ENCODE measurements at regions not wholly inside any gene's neighbourhood (a gene's known extent, or its start where the extent isn't known, plus 50 kb on each side); places are given as distances from the start of the nearest gene placed in this dataset.
A peak's percentile ranks its signal among the peaks of the same experiment; 100 is the strongest.

GRCh38 chrX:4225086-4225485 lies 511.6 kb upstream of the PRKX start:
- no peak for DNase-seq

DNA sequence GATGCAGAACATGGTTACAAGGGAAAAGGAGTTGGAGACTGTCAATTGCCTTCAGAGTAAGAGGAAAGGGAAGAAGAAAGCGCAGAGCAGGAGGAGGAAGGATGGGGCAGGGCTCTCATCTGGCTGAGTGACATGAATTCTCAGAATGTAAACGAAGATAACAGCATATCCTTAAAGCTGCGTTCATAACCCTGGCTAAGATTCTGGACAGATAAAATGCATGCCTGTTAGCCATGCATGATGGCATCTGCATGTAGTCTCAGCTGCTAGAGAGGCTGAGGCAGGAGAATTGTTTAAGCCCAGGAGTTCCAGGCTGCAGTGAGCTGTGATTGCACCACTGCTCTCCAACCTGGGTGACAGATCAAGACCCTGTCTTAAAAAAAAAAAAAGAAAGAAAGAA lies 493.5 kb upstream of the PRKX start:
- no peak for DNase-seq

GRCh38 chrX:4197971-4198370 lies 484.5 kb upstream of the PRKX start:
- no peak for DNase-seq

GRCh38 chrX:4193500-4194155 lies 480.2 kb upstream of the PRKX start:
- no peak for DNase-seq

- no peak for DNase-seq
These were observed 472.9 kb upstream of the PRKX start for GRCh38 chrX:4186331-4186730.

DNA sequence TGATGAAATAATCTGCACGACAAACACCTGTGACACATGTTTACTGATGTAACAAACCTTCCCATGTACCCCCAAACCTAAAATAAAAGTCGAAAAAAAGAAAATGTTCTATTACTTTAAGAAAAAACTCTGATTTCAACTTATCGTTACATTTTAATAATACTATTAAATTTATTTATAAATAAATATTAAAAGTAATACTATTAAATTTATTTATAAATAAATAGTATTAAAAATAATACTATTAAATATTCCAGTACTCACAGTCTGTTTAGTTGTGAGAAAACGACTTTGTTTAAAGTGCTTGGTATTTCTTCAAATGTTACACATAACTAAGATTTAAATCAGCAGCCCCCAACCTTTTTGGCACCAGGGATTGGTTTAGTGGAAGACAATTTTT lies 471.6 kb upstream of the PRKX start:
- DNase-seq: no peak

DNA sequence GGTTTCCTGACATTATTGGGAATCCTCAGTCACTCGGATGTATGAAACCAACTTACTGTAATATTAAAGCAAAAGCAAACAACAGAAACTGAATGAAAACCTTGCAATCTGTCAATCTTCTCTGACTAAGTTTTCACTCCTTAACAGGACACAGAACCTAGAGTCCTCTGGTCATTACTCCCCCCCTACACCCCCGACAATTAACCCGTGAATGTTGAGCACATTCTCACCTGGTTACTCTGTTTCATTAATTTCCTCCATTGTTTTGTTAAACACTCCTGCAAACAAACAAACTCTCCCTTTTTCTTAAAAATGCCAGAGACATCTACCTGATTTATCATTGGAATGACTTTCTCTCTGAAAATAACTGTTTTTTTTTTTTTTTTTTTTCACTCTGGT lies 469.0 kb upstream of the PRKX start:
- DNase-seq: no peak

DNA sequence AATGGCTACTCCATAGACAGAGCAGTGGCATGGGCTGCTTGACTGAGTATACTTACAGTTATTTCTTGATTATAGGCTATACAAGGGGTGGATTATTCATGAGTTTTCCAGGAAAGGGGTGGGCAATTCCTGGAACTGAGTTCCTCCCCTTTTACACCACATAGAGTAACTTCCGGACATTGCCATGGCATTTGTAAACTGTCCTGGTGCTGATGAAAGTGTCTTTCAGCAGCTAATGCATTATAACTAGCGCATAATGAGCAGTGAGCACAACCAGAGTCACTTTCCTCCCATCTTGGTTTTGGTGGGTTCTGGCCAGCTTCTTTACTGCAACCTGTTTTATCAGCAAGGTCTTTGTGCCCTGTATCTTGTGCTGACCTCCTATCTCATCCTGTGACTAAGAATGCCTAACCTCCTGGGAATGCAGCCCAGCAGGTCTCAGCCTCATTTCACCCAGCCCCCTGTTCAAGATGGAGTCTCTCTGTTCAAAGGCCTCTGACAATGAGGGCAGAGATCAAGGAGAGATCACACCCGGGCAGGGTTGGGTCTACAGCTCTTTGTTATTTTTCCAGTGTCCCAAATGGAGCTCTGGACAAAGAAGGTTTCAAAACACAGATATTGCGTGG lies 468.4 kb upstream of the PRKX start:
- peak; percentile 94 for DNase-seq

DNA sequence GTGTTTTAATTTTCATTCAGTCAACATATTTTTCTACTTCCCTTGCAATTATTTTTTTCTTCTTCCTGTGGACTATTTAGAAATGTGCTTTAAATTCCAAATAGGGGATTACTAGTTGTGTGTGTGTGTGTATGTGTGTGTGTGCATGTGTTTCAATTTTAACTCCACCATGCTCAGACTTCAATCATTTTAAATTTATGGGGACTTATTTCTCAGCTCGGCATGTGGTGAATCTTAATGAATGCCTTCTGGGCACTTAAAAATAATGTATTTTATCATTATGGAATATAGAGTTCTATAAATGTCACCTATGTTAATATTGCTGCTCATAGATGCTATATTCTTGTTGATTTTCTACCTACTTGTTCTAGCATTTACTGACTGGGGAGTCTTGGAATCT lies 465.6 kb upstream of the PRKX start:
- DNase-seq: no peak

DNA sequence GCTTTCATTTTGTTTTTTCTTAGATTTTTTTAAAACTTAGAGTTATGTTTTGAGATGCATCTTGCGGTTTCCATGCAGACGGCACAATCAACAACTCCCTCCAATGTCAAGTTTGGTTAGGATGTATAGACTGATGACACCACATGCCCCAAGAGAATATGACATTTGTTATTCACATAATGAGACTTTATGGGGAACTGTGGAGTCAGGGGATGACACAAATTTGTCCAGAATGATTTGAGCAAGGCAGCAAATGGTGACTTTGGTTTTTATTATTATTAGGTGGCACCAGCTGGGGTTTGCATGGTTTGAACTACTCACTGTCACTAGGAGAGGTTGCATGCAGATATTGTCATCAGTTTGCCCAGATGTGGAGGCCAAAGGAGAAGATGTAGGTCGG lies 461.8 kb upstream of the PRKX start:
- no peak for DNase-seq

DNA sequence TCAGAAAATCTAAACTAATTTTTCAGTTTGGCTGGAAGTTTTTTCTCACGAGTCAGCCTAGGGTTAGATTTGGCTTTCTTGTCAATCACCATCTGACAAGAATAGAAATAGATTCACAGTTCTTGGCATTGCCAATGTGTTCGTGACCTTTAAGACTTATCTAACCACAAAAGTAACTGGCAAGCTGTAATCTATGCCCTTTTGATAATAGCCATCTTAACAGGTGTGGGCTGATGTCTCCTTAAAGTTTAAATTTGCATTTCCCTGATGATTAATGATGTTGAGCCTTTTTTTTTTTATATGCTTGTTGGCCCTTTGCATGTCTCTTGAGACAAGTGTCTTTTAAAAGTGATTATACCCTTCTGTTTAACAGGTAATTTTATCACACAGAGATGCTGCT lies 460.3 kb upstream of the PRKX start:
- no peak for DNase-seq

GRCh38 chrX:4151798-4152197 lies 438.3 kb upstream of the PRKX start:
- no peak for DNase-seq

DNA sequence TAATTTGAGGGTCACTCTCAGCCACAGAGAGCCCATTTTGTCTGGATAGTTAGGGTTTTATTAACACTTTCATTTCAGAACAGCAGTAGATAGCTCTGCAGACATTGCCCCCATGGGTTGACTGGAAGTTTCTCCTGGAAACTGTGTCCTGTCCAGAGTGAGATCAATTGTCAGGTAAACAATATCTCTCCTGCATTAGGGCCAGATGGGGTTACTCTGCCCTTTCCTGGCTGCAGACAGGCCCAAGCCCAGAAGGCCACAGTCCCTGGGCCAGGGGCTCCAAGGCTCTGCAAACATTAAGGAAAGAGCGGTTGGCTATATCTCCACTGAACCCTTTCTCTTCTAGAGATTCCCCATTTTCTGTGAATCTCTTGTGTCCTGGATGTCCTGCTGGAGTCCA lies 436.8 kb upstream of the PRKX start:
- DNase-seq: no peak

- DNase-seq: no peak
These were observed 416.2 kb upstream of the PRKX start for GRCh38 chrX:4129626-4130025.

- DNase-seq: no peak
These were observed 405.4 kb upstream of the PRKX start for GRCh38 chrX:4118666-4119530.

DNA sequence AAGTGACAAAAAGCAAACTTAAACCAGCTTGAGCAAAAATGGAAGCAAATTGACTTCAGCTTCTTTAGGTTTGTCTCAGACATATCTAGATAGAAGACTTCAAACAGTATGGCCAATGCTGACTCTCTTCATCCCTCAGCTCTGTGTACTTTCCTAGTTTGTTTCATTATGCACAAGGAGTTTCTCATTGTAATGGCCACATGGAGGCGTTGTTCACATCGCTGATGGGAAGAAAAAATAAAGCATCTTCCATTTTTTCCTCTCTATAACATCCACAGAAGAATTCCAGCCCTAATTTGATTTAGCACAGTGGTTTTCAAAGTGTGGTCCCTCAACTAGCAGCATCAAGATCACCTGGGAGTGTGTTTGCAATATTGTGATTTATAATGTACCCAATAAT lies 397.5 kb upstream of the PRKX start:
- DNase-seq: no peak

- no peak for DNase-seq
These were observed 381.5 kb upstream of the PRKX start for GRCh38 chrX:4094926-4095325.

DNA sequence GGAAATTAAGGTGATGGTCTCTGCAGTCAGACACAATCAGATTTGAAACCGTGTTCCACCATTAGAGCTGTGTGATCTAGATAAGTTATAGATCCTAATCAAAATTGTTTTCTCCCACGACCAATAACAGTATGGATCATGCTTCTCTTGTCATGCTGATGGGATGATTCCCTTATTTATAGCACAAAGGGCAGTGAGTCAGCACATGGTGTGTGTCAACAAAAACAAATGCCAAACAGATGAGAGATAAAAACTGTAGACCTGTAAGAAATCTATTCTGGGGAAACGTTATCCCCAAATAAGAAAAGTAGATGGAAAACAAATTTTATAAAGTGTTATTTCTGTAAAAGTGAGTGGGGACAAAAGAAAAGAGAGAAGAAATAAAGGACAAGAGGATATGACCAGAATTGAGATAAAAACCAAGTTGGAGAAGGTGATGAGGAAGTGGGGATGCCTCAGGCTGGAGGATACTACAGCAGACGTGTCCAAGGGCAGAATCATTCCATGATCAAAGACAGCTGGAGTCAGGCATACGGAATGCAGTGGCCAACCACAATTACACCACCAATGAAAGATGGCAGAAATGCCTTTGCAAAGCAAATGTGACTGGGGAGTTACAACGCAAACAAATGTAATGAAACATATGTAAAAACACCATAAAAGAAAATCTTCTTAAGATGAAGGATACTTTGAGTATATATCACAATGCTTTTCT lies 377.8 kb upstream of the PRKX start:
- peak; percentile 92 for DNase-seq

GRCh38 chrX:4059893-4060292 lies 346.4 kb upstream of the PRKX start:
- DNase-seq: no peak

- DNase-seq: no peak
These were observed 330.5 kb upstream of the PRKX start for GRCh38 chrX:4043951-4044350.

DNA sequence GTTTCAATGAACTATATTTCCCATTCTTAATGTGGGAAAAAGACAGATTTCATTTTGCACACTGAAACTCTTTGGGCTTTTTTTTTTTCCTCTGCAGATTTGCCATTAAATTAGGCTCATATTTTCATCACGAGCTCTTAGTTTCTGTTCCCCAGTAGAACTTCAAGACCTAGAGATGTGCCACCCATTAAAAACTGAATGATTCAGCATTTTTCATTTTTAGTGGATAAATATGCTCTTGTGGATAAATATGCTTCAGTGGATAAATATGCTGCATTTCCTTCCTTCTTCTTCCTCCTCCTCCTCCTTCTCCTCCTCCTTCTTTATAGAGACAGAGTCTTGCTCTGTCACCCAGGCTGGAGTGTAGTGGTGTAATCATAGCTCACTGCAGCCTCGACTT lies 322.4 kb upstream of the PRKX start:
- no peak for DNase-seq

GRCh38 chrX:4028151-4028550 lies 314.7 kb upstream of the PRKX start:
- no peak for DNase-seq

DNA sequence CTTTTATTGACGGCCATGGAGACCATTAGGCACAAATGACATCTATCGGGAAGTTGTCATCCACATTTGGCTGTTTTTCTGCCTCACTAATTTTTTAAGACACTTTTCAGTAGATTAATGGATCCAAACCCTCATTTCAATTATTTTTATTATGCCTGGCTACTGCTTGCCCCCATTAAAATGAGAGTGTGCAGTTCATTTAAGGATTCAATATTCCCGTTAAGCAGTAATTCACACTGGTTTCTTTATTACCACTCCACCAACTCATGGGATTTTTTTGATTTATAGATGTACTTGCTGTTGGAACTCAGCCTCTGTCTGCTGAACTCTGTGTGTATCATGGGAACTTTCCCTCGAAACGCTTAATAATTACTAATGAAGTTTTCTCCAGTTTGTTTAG lies 291.8 kb upstream of the PRKX start:
- no peak for DNase-seq

DNA sequence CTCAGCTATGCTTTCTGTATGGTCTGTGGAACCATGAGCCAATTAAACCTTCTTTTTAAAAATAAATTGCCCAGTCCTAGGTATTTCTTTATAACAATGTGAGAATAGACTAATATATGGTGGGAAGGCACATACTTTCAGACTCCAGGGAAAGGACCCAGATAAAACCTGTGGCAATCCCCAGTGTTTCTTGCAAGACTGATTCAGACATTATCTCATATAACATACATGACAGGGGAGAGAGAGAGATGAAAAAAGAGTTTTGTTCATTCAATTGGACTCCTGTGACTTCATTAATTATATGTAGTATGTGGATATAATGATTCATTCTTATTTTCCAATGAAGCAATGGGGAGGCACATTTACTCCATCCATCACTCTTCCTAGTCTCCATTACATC lies 291.4 kb upstream of the PRKX start:
- no peak for DNase-seq
